K562 (cell line): ENCODE measurements at regions not wholly inside any gene's neighbourhood (a gene's known extent, or its start where the extent isn't known, plus 50 kb on each side); places are given as distances from the start of the nearest gene placed in this dataset.

Experiments used
- ATAC-seq: fragments of 200-7000 bp; cut with Tn5 transposase; 3 replicates; pipeline ENCODE4 v1.9.1; 2020; ENCODE audit warnings: moderate library complexity
- BruUV-seq: library from RNA; stranded (reverse); fragments of 400-500 nt; replicated peaks from 2 replicates; lab custom pipeline; 2021; lab: Mats Ljungman, UMichigan
- CTCF ChIA-PET: fragments of 300-600 bp; formaldehyde crosslinking; extraction: SDS; loops from one replicate; lab custom pipeline; 2021; ENCODE audit warnings: low intra/inter-chr PET ratio; lab: Yijun Ruan, JAX
- POLR2A ChIA-PET: fragments of 300-600, 350-650 bp; sonication (Branson Sonifier 250); formaldehyde crosslinking; extraction: SDS; loops from one replicate; lab custom pipeline; 2021; ENCODE audit warnings: antibody characterized with exemption, inconsistent platforms; lab: Yijun Ruan, JAX
- DNase-seq, 4 experiments: peaks; one replicate each; pipeline versions ENCODE4 v3.0.0 to v3.0.0-alpha.2; 2011 to 2018; ENCODE audit warnings: low spot score in 3 of 4, mixed read lengths in 3 of 4; ENCODE audit errors: extremely low read depth in 1 of 4
- FAIRE-seq: peaks from 2 replicates; lab custom pipeline; 2011; peaks lifted over from hg19 to GRCh38; lab: Jason Lieb, UNC
- H2AFZ ChIP-seq: 2 replicates; pipeline ENCODE4 v1.6.0; 2011; ENCODE audit warnings: low read depth, low read length, control low read depth, inconsistent platforms
- H3K27ac ChIP-seq: fragments of 200-600 bp; 3 replicates; pipeline ENCODE4 v1.8.0; 2011; ENCODE audit warnings: low read depth, mild to moderate bottlenecking, control low read depth, inconsistent platforms, low read length, moderate library complexity, mixed read lengths; ENCODE audit errors: extremely low read depth
- H3K27me3 ChIP-seq, 2 experiments: fragments of 300-600 bp in 1 of 2; 2 replicates in 1 of 2; 3 replicates in 1 of 2; pipeline versions ENCODE4 v1.6.0 to v1.8.0; 2011; ENCODE audit warnings: inconsistent platforms in 2 of 2, low read length in 2 of 2, mild to moderate bottlenecking in 1 of 2, mixed read lengths in 1 of 2, moderate library complexity in 1 of 2; ENCODE audit not compliant: control insufficient read depth in 2 of 2, insufficient read depth in 2 of 2
- H3K36me3 ChIP-seq: fragments of 300-600 bp; 3 replicates; pipeline ENCODE4 v1.8.0; 2011; ENCODE audit warnings: mild to moderate bottlenecking, low read length, inconsistent platforms; ENCODE audit not compliant: control insufficient read depth, insufficient read depth
- H3K4me1 ChIP-seq, 2 experiments: fragments of 200-600 bp in 1 of 2; replicated peaks in 1 of 2; 2 replicates in 1 of 2; 3 replicates in 1 of 2; pipeline versions ENCODE4 v1.5.1 to v1.8.0; 2011; ENCODE audit warnings: inconsistent platforms in 2 of 2, low read length in 2 of 2, mild to moderate bottlenecking in 1 of 2, mixed read lengths in 1 of 2, moderate library complexity in 1 of 2; ENCODE audit not compliant: control insufficient read depth in 2 of 2, insufficient read depth in 2 of 2
- H3K4me2 ChIP-seq: 2 replicates; pipeline ENCODE4 v1.6.1; 2011; ENCODE audit warnings: low read length, control low read depth, inconsistent platforms, mixed read lengths; ENCODE audit not compliant: insufficient read depth
- H3K4me3 ChIP-seq: fragments of 200-600 bp; sonication (generic), shearing (Covaris generic); 2 replicates; pipeline ENCODE4 v1.5.1; 2016; ENCODE audit warnings: control low read depth, inconsistent platforms
- H3K79me2 ChIP-seq: fragments of 200-600 bp; 3 replicates; pipeline ENCODE4 v1.8.0; 2011; ENCODE audit warnings: low read length, inconsistent platforms; ENCODE audit not compliant: control insufficient read depth, insufficient read depth
- H3K9ac ChIP-seq, 2 experiments: 2 replicates each; pipeline versions ENCODE4 v1.6.0 to v1.6.1; 2011; ENCODE audit warnings: low read depth in 2 of 2, low read length in 2 of 2, control low read depth in 1 of 2, inconsistent platforms in 1 of 2, mild to moderate bottlenecking in 1 of 2, mixed read lengths in 1 of 2; ENCODE audit not compliant: insufficient read depth in 1 of 2
- H3K9me1 ChIP-seq: one replicate; pipeline ENCODE4 v1.6.0; 2011; ENCODE audit warnings: inconsistent platforms, mild to moderate bottlenecking, low read length, moderate library complexity; ENCODE audit not compliant: control insufficient read depth, insufficient read depth
- H3K9me3 ChIP-seq: replicated peaks from 2 replicates; pipeline ENCODE4 v1.5.1; 2011; ENCODE audit warnings: low read depth, low read length, inconsistent platforms; ENCODE audit not compliant: control insufficient read depth, insufficient read depth
- H4K20me1 ChIP-seq: replicated peaks from 2 replicates; pipeline ENCODE4 v1.6.1; 2011; ENCODE audit warnings: low read length, inconsistent platforms, mixed read lengths; ENCODE audit not compliant: control insufficient read depth, insufficient read depth
- DNMT1 ChIP-seq: fragments of 450-650 bp; IDR thresholded peaks from 2 replicates; pipeline ENCODE4 v1.6.1; 2016; ENCODE audit warnings: antibody characterized with exemption, mild to moderate bottlenecking
- FOXM1 ChIP-seq, 2 experiments: fragments of 450-650 bp in 1 of 2; sonication (generic) in 1 of 2; formaldehyde crosslinking in 1 of 2; IDR thresholded peaks; 2 replicates each; pipeline versions ENCODE4 v1.6.1 to v1.9.0; 2017 to 2022; ENCODE audit warnings: low read depth in 2 of 2, mild to moderate bottlenecking in 2 of 2, missing genetic modification reagents in 1 of 2, moderate library complexity in 1 of 2
- MEF2D ChIP-seq: conservative IDR thresholded peaks from 2 replicates; pipeline ENCODE4 v1.6.1; 2016; ENCODE audit warnings: low read depth, missing genetic modification characterization, missing compliant biosample characterization
- MYBL2 ChIP-seq, 2 experiments: fragments of 450-650 bp in 1 of 2; sonication (generic) in 1 of 2; formaldehyde crosslinking in 1 of 2; IDR thresholded peaks; 2 replicates each; pipeline versions ENCODE4 v1.6.1 to v1.8.1; 2017 to 2022; ENCODE audit warnings: borderline replicate concordance in 1 of 2, inconsistent platforms in 1 of 2, low read depth in 1 of 2, mild to moderate bottlenecking in 1 of 2, missing genetic modification reagents in 1 of 2, moderate library complexity in 1 of 2
- NR2C1 ChIP-seq, 2 experiments: fragments of 450-650 bp; IDR thresholded peaks; 2 replicates each; pipeline ENCODE4 v1.6.1; 2017; ENCODE audit warnings: mild to moderate bottlenecking in 2 of 2, antibody characterized with exemption in 1 of 2, inconsistent platforms in 1 of 2, missing compliant biosample characterization in 1 of 2, missing genetic modification characterization in 1 of 2
- POLR3A ChIP-seq: IDR thresholded peaks from 2 replicates; pipeline ENCODE4 v1.6.1; 2011; ENCODE audit warnings: borderline replicate concordance, mild to moderate bottlenecking, moderate library complexity; ENCODE audit not compliant: insufficient read length, insufficient read depth; ENCODE audit errors: extremely low read depth
- TCF7 ChIP-seq: sonication (generic); IDR thresholded peaks from 2 replicates; pipeline ENCODE4 v1.6.1; 2016; ENCODE audit warnings: antibody characterized with exemption, borderline replicate concordance
- TRIM24 ChIP-seq, 2 experiments: fragments of 450-650 bp; IDR thresholded peaks; 2 replicates each; pipeline ENCODE4 v1.6.1; 2016
- U2AF1 ChIP-seq: fragments of 200-400 bp; formaldehyde crosslinking; optimal IDR thresholded peaks from 2 replicates; pipeline ENCODE3; 2017; ENCODE audit warnings: mild to moderate bottlenecking, low read depth, low read length, moderate library complexity
- WHSC1 ChIP-seq: IDR thresholded peaks from one replicate; pipeline ENCODE4 v1.6.1; 2012; ENCODE audit warnings: low read length, control low read depth, inconsistent platforms
- ZNF57 ChIP-seq: fragments of 450-650 bp; formaldehyde crosslinking; IDR thresholded peaks from 2 replicates; pipeline ENCODE4 v1.4.0; 2020; ENCODE audit warnings: mild to moderate bottlenecking, moderate library complexity
- ZNF583 ChIP-seq: fragments of 250-450 bp; sonication (Bioruptor Pico); IDR thresholded peaks from 2 replicates; pipeline ENCODE4 v1.4.0; 2020
- ZNF766 ChIP-seq: fragments of 200-800 bp; sonication (Bioruptor generic); conservative IDR thresholded peaks from 2 replicates; pipeline ENCODE4 v1.6.1; 2016; ENCODE audit warnings: missing genetic modification characterization, missing compliant biosample characterization
- ZNF778 ChIP-seq: fragments of 450-650 bp; formaldehyde crosslinking; IDR thresholded peaks from 2 replicates; pipeline ENCODE4 v1.4.0; 2020; ENCODE audit warnings: mild to moderate bottlenecking, moderate library complexity
- WGBS: fragments of 100-300 bp; shearing (Covaris generic); methylation state at CpG from one replicate; pipeline ENCODE4 v1.1.6; 2016; ENCODE audit warnings: low coverage, mixed read lengths; ENCODE audit not compliant: insufficient coverage; ENCODE audit errors: missing lambda C conversion rate; 5-methylcytosine and 5-hydroxymethylcytosine counted together
- in situ Hi-C: fragments of 300-500 bp; cut with MboI; formaldehyde crosslinking; loops from 4 replicates; pipeline ENCODE4 v1.15.0; 2018; ENCODE audit warnings: inconsistent platforms, mixed read lengths
- intact Hi-C: fragments of 100-400 bp; cut with micrococcal nuclease; formaldehyde crosslinking; loops from 2 replicates; pipeline ENCODE4 v1.14.2; 2022
- TF ChIP-seq, protein P1 (sequence below): IDR thresholded peaks from 2 replicates; pipeline ENCODE4 v1.6.1; 2011; ENCODE audit warnings: borderline replicate concordance, low read depth, mild to moderate bottlenecking, moderate library complexity, low read length; ENCODE audit not compliant: insufficient read depth, poor library complexity, severe bottlenecking
- TF ChIP-seq, protein P2 (sequence below): sonication (generic); formaldehyde crosslinking; IDR thresholded peaks from 2 replicates; pipeline ENCODE4 v1.8.0; 2023; ENCODE audit warnings: missing genetic modification reagents, mild to moderate bottlenecking, borderline replicate concordance

DNA sequence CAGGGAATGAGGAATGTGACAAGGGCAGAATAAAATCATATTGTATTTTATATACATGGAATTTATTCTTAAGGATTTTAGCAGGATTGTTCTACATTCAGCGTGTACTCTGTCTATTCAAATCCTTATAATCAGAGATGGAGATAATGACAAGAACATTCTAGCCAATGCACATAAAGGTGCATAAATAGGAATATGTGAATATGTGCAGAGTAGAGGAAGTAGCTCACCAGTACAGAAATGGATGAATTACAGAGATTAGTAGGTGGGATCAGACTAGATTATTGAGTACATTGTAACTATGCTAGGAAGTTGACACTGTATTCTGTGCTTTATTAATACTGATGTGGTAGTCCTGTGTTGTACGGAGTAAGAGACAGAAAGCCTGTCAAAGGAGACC is 1308.8 kb downstream of the FAM181B start:
- no peak for FAIRE-seq
- no peak for TF ChIP-seq TRIM24 (IDR thresholded peaks at IDR 0.05)
- TF ChIP-seq MYBL2 (IDR thresholded peaks at IDR 0.05; ENCODE audit: low read depth) = no peak
- TF ChIP-seq MYBL2 (CRISPR knock-in tag; IDR thresholded peaks at IDR 0.05; ENCODE audit: borderline replicate concordance) = no peak
- TF ChIP-seq, protein P1, sequence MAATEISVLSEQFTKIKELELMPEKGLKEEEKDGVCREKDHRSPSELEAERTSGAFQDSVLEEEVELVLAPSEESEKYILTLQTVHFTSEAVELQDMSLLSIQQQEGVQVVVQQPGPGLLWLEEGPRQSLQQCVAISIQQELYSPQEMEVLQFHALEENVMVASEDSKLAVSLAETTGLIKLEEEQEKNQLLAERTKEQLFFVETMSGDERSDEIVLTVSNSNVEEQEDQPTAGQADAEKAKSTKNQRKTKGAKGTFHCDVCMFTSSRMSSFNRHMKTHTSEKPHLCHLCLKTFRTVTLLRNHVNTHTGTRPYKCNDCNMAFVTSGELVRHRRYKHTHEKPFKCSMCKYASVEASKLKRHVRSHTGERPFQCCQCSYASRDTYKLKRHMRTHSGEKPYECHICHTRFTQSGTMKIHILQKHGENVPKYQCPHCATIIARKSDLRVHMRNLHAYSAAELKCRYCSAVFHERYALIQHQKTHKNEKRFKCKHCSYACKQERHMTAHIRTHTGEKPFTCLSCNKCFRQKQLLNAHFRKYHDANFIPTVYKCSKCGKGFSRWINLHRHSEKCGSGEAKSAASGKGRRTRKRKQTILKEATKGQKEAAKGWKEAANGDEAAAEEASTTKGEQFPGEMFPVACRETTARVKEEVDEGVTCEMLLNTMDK = no peak
- TF ChIP-seq ZNF778 (CRISPR knock-in tag) = no peak
- TF ChIP-seq POLR3A = no peak
- no peak for TF ChIP-seq ZNF583
- TF ChIP-seq TCF7 = no peak
- TF ChIP-seq U2AF1 = no peak
- TF ChIP-seq DNMT1 = no peak
- TF ChIP-seq ZNF57 (CRISPR knock-in tag) = no peak
- no peak for TF ChIP-seq FOXM1 (IDR thresholded peaks at IDR 0.05; ENCODE audit: low read depth)
- TF ChIP-seq FOXM1 (CRISPR knock-in tag; IDR thresholded peaks at IDR 0.05; ENCODE audit: low read depth) = no peak
- TF ChIP-seq, protein P2, sequence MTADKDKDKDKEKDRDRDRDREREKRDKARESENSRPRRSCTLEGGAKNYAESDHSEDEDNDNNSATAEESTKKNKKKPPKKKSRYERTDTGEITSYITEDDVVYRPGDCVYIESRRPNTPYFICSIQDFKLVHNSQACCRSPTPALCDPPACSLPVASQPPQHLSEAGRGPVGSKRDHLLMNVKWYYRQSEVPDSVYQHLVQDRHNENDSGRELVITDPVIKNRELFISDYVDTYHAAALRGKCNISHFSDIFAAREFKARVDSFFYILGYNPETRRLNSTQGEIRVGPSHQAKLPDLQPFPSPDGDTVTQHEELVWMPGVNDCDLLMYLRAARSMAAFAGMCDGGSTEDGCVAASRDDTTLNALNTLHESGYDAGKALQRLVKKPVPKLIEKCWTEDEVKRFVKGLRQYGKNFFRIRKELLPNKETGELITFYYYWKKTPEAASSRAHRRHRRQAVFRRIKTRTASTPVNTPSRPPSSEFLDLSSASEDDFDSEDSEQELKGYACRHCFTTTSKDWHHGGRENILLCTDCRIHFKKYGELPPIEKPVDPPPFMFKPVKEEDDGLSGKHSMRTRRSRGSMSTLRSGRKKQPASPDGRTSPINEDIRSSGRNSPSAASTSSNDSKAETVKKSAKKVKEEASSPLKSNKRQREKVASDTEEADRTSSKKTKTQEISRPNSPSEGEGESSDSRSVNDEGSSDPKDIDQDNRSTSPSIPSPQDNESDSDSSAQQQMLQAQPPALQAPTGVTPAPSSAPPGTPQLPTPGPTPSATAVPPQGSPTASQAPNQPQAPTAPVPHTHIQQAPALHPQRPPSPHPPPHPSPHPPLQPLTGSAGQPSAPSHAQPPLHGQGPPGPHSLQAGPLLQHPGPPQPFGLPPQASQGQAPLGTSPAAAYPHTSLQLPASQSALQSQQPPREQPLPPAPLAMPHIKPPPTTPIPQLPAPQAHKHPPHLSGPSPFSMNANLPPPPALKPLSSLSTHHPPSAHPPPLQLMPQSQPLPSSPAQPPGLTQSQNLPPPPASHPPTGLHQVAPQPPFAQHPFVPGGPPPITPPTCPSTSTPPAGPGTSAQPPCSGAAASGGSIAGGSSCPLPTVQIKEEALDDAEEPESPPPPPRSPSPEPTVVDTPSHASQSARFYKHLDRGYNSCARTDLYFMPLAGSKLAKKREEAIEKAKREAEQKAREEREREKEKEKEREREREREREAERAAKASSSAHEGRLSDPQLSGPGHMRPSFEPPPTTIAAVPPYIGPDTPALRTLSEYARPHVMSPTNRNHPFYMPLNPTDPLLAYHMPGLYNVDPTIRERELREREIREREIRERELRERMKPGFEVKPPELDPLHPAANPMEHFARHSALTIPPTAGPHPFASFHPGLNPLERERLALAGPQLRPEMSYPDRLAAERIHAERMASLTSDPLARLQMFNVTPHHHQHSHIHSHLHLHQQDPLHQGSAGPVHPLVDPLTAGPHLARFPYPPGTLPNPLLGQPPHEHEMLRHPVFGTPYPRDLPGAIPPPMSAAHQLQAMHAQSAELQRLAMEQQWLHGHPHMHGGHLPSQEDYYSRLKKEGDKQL = no peak
- TF ChIP-seq WHSC1 = no peak
- TF ChIP-seq ZNF766 = no peak
- no peak for TF ChIP-seq MEF2D
- TF ChIP-seq NR2C1 (IDR thresholded peaks at IDR 0.05) = no peak
- no peak for TF ChIP-seq NR2C1 (tag; IDR thresholded peaks at IDR 0.05)

More for the DNA sequence above, 1308.8 kb downstream of the FAM181B start:
- intact Hi-C loops = no loop called here
- Histone ChIP-seq H3K27me3 (no peaks in the 10 kb centered on the region), H3K9me1 (no peaks in the 10 kb centered on the region), H3K4me1 (no peaks in the 10 kb centered on the region), H2AFZ (no peak overlapping the region), H3K4me3 (no peak overlapping the region), H3K9ac (no peak overlapping the region), H3K4me2 (no peak overlapping the region), H3K27ac (no peak overlapping the region), H3K36me3 (no peaks in the 10 kb centered on the region), H3K79me2 (no peaks in the 10 kb centered on the region), H3K9me3 (no peaks in the 10 kb centered on the region), H4K20me1 (no peaks in the 10 kb centered on the region)
- no TSS peak for BruUV-seq
- ATAC-seq = no peak
- in situ Hi-C loops = no loop called here
- WGBS = 3% methylated on average over 2 of the region's 2 CpGs
- ChIA-PET CTCF (no interaction called here), POLR2A (no interaction called here)
- DNase-seq = no peak
